Prostate gland (tissue), 2 donors: ENCODE measurements at regions not wholly inside any gene's neighbourhood (a gene's known extent, or its start where the extent isn't known, plus 50 kb on each side); places are given as distances from the start of the nearest gene placed in this dataset.
"Not testable (repeated sequence)": the region's sequence is repeated elsewhere in the genome, so short reads cannot be mapped to it uniquely, and the experiment has no call there.

Experiments
- DNase-seq: peaks from one replicate; pipeline ENCODE4 v3.0.0-alpha.2; 2019; ENCODE audit warnings: low spot score
- H3K27ac ChIP-seq, 2 donors: fragments of 200-600 bp; sonication (generic); 2 replicates each; pipeline ENCODE4 v1.5.1; 2017 to 2019
- H3K27me3 ChIP-seq: fragments of 200-600 bp; sonication (generic); replicated peaks from 2 replicates; pipeline ENCODE4 v1.5.1; 2019; ENCODE audit not compliant: insufficient read depth
- H3K36me3 ChIP-seq, 2 donors: fragments of 200-600 bp; sonication (generic); 1 replicate in 1 of 2; 2 replicates in 1 of 2; pipeline versions ENCODE4 v1.5.1 to v1.8.1; 2017 to 2019
- H3K4me1 ChIP-seq: fragments of 200-600 bp; sonication (generic); replicated peaks from 2 replicates; pipeline ENCODE4 v1.5.1; 2019
- H3K4me3 ChIP-seq, 2 donors: fragments of 200-600 bp; sonication (generic); 2 replicates each; pipeline ENCODE4 v1.5.1; 2017 to 2019
- H3K9me3 ChIP-seq: fragments of 200-600 bp; sonication (generic); 2 replicates; pipeline ENCODE4 v1.5.1; 2017
- POLR2A ChIP-seq: fragments of 450-650 bp; IDR thresholded peaks from one replicate; pipeline ENCODE4 v1.6.1; 2016; ENCODE audit warnings: antibody characterized with exemption, mild to moderate bottlenecking
- POLR2AphosphoS5 ChIP-seq: sonication (generic); formaldehyde crosslinking; IDR thresholded peaks from one replicate; pipeline ENCODE4 v1.6.1; 2017; ENCODE audit warnings: antibody characterized with exemption
- WGBS: methylation state at CpG from one replicate; pipeline ENCODE4 v1.1.5; 2018; 5-methylcytosine and 5-hydroxymethylcytosine counted together
- intact Hi-C: fragments of 100-400 bp; cut with DNase I; formaldehyde crosslinking; loops from one replicate; pipeline ENCODE4 v1.14.2; 2022
- TF ChIP-seq, protein P1 (sequence below), 4 experiments: fragments of 200-600 bp in 2 of 4; fragments of 450-650 bp in 2 of 4; sonication (generic) in 2 of 4; IDR thresholded peaks; 1 replicate in 3 of 4; 2 replicates in 1 of 4; pipeline ENCODE4 v1.5.1; 2016 to 2019; ENCODE audit warnings: antibody characterized with exemption in 4 of 4, mild to moderate bottlenecking in 2 of 4, moderate library complexity in 2 of 4

- 96% methylated on average over 2 of the region's 2 CpGs for WGBS
- no peak for TF ChIP-seq POLR2A
These were observed 141.3 kb upstream of the ARG1 start for GRCh38 chr6:131431718-131432117.

DNA sequence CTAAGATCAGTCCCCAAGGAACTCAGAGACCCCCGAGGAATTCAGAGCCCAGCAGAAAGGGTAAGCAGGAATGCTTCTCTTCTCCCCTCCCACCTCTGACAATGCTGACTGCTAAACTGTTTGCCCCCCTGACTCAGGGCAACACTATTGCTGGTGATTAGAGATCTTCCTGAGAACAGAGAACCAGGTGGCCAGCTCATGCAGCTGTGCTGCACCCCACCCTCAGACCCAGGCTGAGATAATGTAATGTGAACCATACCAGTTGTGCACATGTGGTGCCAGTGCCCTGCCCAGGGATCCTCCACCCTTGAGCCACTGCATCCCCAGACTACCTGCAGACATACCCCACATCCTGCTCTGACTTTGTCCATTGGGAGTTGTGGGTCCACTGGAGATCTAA is 139.1 kb upstream of the ARG1 start:
- no peak overlapping the region for H3K27ac ChIP-seq
- H3K4me3 ChIP-seq, result no peak overlapping the region
- no peaks in the 10 kb centered on the region for H3K36me3 ChIP-seq
- no peaks in the 10 kb centered on the region for H3K9me3 ChIP-seq
- intact Hi-C loops, result no loop called here
- TF ChIP-seq, protein P1, sequence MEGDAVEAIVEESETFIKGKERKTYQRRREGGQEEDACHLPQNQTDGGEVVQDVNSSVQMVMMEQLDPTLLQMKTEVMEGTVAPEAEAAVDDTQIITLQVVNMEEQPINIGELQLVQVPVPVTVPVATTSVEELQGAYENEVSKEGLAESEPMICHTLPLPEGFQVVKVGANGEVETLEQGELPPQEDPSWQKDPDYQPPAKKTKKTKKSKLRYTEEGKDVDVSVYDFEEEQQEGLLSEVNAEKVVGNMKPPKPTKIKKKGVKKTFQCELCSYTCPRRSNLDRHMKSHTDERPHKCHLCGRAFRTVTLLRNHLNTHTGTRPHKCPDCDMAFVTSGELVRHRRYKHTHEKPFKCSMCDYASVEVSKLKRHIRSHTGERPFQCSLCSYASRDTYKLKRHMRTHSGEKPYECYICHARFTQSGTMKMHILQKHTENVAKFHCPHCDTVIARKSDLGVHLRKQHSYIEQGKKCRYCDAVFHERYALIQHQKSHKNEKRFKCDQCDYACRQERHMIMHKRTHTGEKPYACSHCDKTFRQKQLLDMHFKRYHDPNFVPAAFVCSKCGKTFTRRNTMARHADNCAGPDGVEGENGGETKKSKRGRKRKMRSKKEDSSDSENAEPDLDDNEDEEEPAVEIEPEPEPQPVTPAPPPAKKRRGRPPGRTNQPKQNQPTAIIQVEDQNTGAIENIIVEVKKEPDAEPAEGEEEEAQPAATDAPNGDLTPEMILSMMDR (IDR thresholded peaks at IDR 0.05), result no peak
- TF ChIP-seq POLR2A, result no peak
- TF ChIP-seq POLR2AphosphoS5, result no peak
- no peaks in the 10 kb centered on the region for H3K27me3 ChIP-seq
- WGBS, result 94% methylated on average over 1 of the region's 1 CpG
- DNase-seq, result no peak
- no peaks in the 10 kb centered on the region for H3K4me1 ChIP-seq

More at GRCh38 chr6:131431718-131432117, 141.3 kb upstream of the ARG1 start:
- Histone ChIP-seq H3K4me1 (no peaks in the 10 kb centered on the region), H3K36me3 (no peaks in the 10 kb centered on the region), H3K27ac (no peak overlapping the region), H3K27me3 (no peaks in the 10 kb centered on the region), H3K4me3 (no peak overlapping the region), H3K9me3 (no peaks in the 10 kb centered on the region)
- DNase-seq, result no peak
- intact Hi-C loops, result no loop called here

DNA sequence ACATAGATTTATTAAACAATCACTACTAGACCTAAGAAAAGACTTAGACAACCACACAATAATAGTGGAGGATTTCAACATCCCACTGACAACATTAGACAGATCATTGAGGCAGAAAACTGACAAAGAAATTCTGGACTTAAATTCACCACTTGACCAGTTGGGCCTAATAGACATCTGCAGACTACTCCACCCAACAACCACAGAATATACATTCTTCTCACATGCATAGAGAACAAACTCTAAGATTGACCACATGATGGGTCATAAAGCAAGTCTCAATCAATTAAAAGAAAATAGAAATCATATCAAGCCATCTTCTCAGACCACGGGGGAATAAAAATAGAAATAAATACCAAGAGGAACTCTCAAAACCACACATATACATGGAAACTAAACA is 136.7 kb upstream of the ARG1 start:
- Histone ChIP-seq H3K27ac (no peak overlapping the region), H3K9me3 (no peaks in the 10 kb centered on the region), H3K4me3 (no peak overlapping the region), H3K4me1 (no peaks in the 10 kb centered on the region), H3K36me3 (no peaks in the 10 kb centered on the region), H3K27me3 (no peaks in the 10 kb centered on the region)
- 89% methylated on average over 1 of the region's 1 CpG for WGBS
- no peak for TF ChIP-seq POLR2AphosphoS5
- TF ChIP-seq, protein P1 (IDR thresholded peaks at IDR 0.05), result no peak
- no peak for TF ChIP-seq POLR2A
- DNase-seq, result no peak
- intact Hi-C loops, result no loop called here

DNA sequence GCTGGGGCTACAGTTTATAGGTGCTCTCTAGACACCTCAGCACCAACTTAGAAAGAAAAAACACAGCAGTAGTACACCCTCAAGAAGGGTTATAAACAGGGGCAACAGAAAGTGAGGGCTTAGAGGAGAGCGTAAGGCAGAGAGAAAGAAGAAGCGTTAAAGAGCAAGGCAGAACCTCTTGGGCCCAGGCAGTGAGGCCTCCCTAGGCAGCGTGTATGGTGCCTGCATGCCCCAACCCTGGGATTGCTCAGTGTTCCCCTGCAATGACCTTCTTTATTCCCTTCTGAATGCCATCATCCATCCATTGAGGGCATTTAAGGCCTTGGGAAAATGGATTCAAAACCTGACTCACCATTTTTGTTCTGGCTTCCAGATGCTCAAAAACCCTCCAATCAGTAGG is 130.0 kb upstream of the ARG1 start:
- WGBS, result 98% methylated on average over 3 of the region's 3 CpGs
- TF ChIP-seq, protein P1 (IDR thresholded peaks at IDR 0.05), result no peak
- TF ChIP-seq POLR2AphosphoS5 (no peak), POLR2A (no peak)
- Histone ChIP-seq H3K27ac (no peak overlapping the region), H3K4me3 (no peak overlapping the region), H3K27me3 (no peaks in the 10 kb centered on the region), H3K9me3 (no peaks in the 10 kb centered on the region), H3K36me3 (no peaks in the 10 kb centered on the region), H3K4me1 (no peaks in the 10 kb centered on the region)
- intact Hi-C loops, result no loop called here
- no peak for DNase-seq

GRCh38 chr6:131443514-131443913 is 129.5 kb upstream of the ARG1 start:
- WGBS, result 94% methylated on average over 3 of the region's 3 CpGs
- no peak for DNase-seq

DNA sequence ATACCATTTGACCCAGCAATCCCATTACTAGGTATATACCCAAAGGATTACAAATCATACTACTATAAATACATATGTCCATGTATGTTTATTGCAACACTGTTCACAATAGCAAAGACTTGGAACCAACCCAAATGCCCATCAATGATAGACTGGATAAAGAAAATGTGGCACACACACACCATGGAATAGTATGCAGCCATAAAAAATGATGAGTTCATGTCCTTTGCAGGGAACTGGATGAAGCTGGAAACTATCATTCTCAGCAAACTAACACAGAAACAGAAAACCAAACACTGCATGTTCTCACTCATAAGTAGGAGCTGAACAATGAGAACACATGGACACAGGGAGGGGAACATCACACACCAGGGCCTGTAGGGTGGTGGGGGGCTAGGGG is 127.7 kb upstream of the ARG1 start:
- H3K27ac ChIP-seq, intact Hi-C loops, H3K4me3 ChIP-seq: not testable (repeated sequence)

More at GRCh38 chr6:131443514-131443913, 129.5 kb upstream of the ARG1 start:
- Histone ChIP-seq H3K9me3 (no peaks in the 10 kb centered on the region), H3K4me1 (no peaks in the 10 kb centered on the region), H3K4me3 (no peak overlapping the region), H3K27ac (no peak overlapping the region), H3K27me3 (no peaks in the 10 kb centered on the region), H3K36me3 (no peaks in the 10 kb centered on the region)
- TF ChIP-seq, protein P1 (IDR thresholded peaks at IDR 0.05), result no peak
- TF ChIP-seq POLR2AphosphoS5, result no peak
- no peak for TF ChIP-seq POLR2A
- intact Hi-C loops, result no loop called here

More for the DNA sequence above, 127.7 kb upstream of the ARG1 start:
- not testable (repeated sequence) for H3K9me3 ChIP-seq, H3K27me3 ChIP-seq, DNase-seq, H3K36me3 ChIP-seq, H3K4me1 ChIP-seq
